HEK293 (cell line): ENCODE measurements at regions not wholly inside any gene's neighbourhood (a gene's known extent, or its start where the extent isn't known, plus 50 kb on each side); places are given as distances from the start of the nearest gene placed in this dataset.

ENCODE experiments used
- CTCF ChIA-PET: fragments of 350-600 bp; formaldehyde crosslinking; extraction: SDS; loops from one replicate; lab custom pipeline; 2021; ENCODE audit warnings: antibody characterized with exemption; lab: Yijun Ruan, JAX
- POLR2A ChIA-PET: fragments of 300-600 bp; formaldehyde crosslinking; extraction: SDS; loops from one replicate; lab custom pipeline; 2020; ENCODE audit warnings: antibody characterized with exemption, inconsistent platforms; lab: Yijun Ruan, JAX
- H3K27ac ChIP-seq: fragments of 200-500 bp; sonication (Bioruptor generic); 2 replicates; pipeline ENCODE4 v1.5.1; 2014; ENCODE audit warnings: low read depth, low read length, control low read depth, inconsistent platforms; ENCODE audit errors: extremely low read depth
- H3K36me3 ChIP-seq, 2 experiments: fragments of 200-500 bp in 1 of 2; sonication (Bioruptor generic) in 1 of 2; 1 replicate in 1 of 2; 2 replicates in 1 of 2; pipeline ENCODE4 v1.5.1; 2014 to 2017; ENCODE audit warnings: inconsistent platforms in 2 of 2, low read length in 2 of 2; ENCODE audit not compliant: control insufficient read depth in 2 of 2, insufficient read depth in 1 of 2
- H3K4me1 ChIP-seq: fragments of 200-500 bp; sonication (Bioruptor generic); 2 replicates; pipeline ENCODE4 v1.5.1; 2014; ENCODE audit warnings: mild to moderate bottlenecking, low read length, inconsistent platforms; ENCODE audit not compliant: control insufficient read depth, insufficient read depth
- H3K4me3 ChIP-seq: 2 replicates; pipeline ENCODE4 v1.5.1; 2011; ENCODE audit warnings: low read depth, mild to moderate bottlenecking, control low read depth, low read length, moderate library complexity
- H3K9me3 ChIP-seq: fragments of 200-500 bp; sonication (Bioruptor generic); 2 replicates; pipeline ENCODE4 v1.5.1; 2014; ENCODE audit warnings: low read depth, low read length, inconsistent platforms; ENCODE audit not compliant: control insufficient read depth, insufficient read depth
- PRDM10 ChIP-seq: fragments of 450-650 bp; formaldehyde crosslinking; IDR thresholded peaks from 2 replicates; pipeline ENCODE4 v1.5.1; 2016; ENCODE audit warnings: missing biosample characterization, missing genetic modification characterization
- REST ChIP-seq: fragments of 450-650 bp; formaldehyde crosslinking; IDR thresholded peaks from 2 replicates; pipeline ENCODE4 v1.5.1; 2016; ENCODE audit warnings: missing biosample characterization, missing genetic modification characterization
- SETDB1 ChIP-seq: IDR thresholded peaks from one replicate; pipeline ENCODE4 v1.6.1; 2017; ENCODE audit warnings: mild to moderate bottlenecking, low read length, moderate library complexity, mixed read lengths; ENCODE audit not compliant: insufficient read length
- SP3 ChIP-seq: fragments of 450-650 bp; formaldehyde crosslinking; IDR thresholded peaks from 2 replicates; pipeline ENCODE4 v1.5.1; 2016; ENCODE audit warnings: missing biosample characterization, missing genetic modification characterization
- ZBTB20 ChIP-seq: fragments of 450-650 bp; formaldehyde crosslinking; IDR thresholded peaks from 2 replicates; pipeline ENCODE4 v1.5.1; 2016; ENCODE audit warnings: missing biosample characterization, missing genetic modification characterization
- ZNF112 ChIP-seq: fragments of 450-650 bp; formaldehyde crosslinking; IDR thresholded peaks from 2 replicates; pipeline ENCODE4 v1.5.0; 2017; ENCODE audit warnings: missing biosample characterization, missing genetic modification characterization
- ZNF174 ChIP-seq: fragments of 450-650 bp; formaldehyde crosslinking; IDR thresholded peaks from 2 replicates; pipeline ENCODE4 v1.5.0; 2017; ENCODE audit warnings: missing biosample characterization, mild to moderate bottlenecking, missing genetic modification characterization
- ZNF18 ChIP-seq: fragments of 450-650 bp; formaldehyde crosslinking; IDR thresholded peaks from 2 replicates; pipeline ENCODE4 v1.5.1; 2016; ENCODE audit warnings: missing biosample characterization, missing genetic modification characterization
- ZNF350 ChIP-seq: fragments of 450-650 bp; formaldehyde crosslinking; IDR thresholded peaks from 2 replicates; pipeline ENCODE4 v1.5.0; 2017; ENCODE audit warnings: missing biosample characterization, mild to moderate bottlenecking, missing genetic modification characterization
- ZNF416 ChIP-seq: fragments of 450-650 bp; formaldehyde crosslinking; IDR thresholded peaks from 2 replicates; pipeline ENCODE4 v1.5.1; 2016; ENCODE audit warnings: missing biosample characterization, missing genetic modification characterization
- ZNF513 ChIP-seq: fragments of 450-650 bp; IDR thresholded peaks from 2 replicates; pipeline ENCODE4 v1.5.1; 2018; ENCODE audit warnings: missing biosample characterization, missing genetic modification characterization
- ZNF518A ChIP-seq: fragments of 450-650 bp; formaldehyde crosslinking; conservative IDR thresholded peaks from 2 replicates; pipeline ENCODE4 v1.5.1; 2016; ENCODE audit warnings: low read depth, missing biosample characterization, missing genetic modification characterization
- ZNF549 ChIP-seq: fragments of 450-650 bp; IDR thresholded peaks from 2 replicates; pipeline ENCODE4 v1.5.1; 2018; ENCODE audit warnings: missing biosample characterization, missing genetic modification characterization, mild to moderate bottlenecking, inconsistent platforms, moderate library complexity
- ZNF843 ChIP-seq: fragments of 450-650 bp; formaldehyde crosslinking; IDR thresholded peaks from 2 replicates; pipeline ENCODE4 v1.5.1; 2016; ENCODE audit warnings: missing biosample characterization, missing genetic modification characterization

GRCh38 chr3:5047764-5048419 is 68.7 kb downstream of the BHLHE40 start:
- POLR2A ChIA-PET = no interaction called here
- CTCF ChIA-PET = interaction anchor here (1.5 kb wide), 1 partner anchor 336 kb away, joined by 4 read pairs; no protein-coding TSS in a partner anchor
- TF ChIP-seq ZNF174 = no peak
- TF ChIP-seq SETDB1 = peak; percentile 86
- TF ChIP-seq ZBTB20 (tag by site-specific recombination) = no peak
- Histone ChIP-seq H3K4me1 (no peaks in the 10 kb centered on the region), H3K27ac (no peak overlapping the region), H3K4me3 (no peak overlapping the region), H3K9me3 (no peaks in the 10 kb centered on the region), H3K36me3 (no peaks in the 10 kb centered on the region)

- H3K4me3 ChIP-seq = no peak overlapping the region
- H3K27ac ChIP-seq = no peak overlapping the region
- H3K4me1 ChIP-seq = no peaks in the 10 kb centered on the region
- H3K36me3 ChIP-seq = no peaks in the 10 kb centered on the region
- TF ChIP-seq REST (tag by site-specific recombination) (0 out of 2 replicates have a peak, but pooled peaks have one; percentile 12), ZNF416 (tag by site-specific recombination) (no peak), ZNF18 (no peak)
- POLR2A ChIA-PET = interaction anchor here (0.7 to 1.2 kb wide), 3 partner anchors 28 to 340 kb away, joined by 3 to 5 read pairs (median 3); no protein-coding TSS in a partner anchor
- no peaks in the 10 kb centered on the region for H3K9me3 ChIP-seq
- CTCF ChIA-PET = interaction anchor here (0.7 to 2.9 kb wide), 7 partner anchors 11 to 396 kb away, joined by 3 to 15 read pairs (median 5); no protein-coding TSS in a partner anchor
Measured at GRCh38 chr3:5051772-5052171, 70.3 kb upstream of the ARL8B start.

GRCh38 chr3:5052247-5052646 is 69.8 kb upstream of the ARL8B start:
- H3K9me3 ChIP-seq = no peaks in the 10 kb centered on the region
- POLR2A ChIA-PET = interaction anchor here (0.7 to 3.0 kb wide), 4 partner anchors 28 to 341 kb away, joined by 3 to 17 read pairs (median 4); partner anchors contain the start of gene BHLHE40
- CTCF ChIA-PET = interaction anchor here (0.7 to 2.9 kb wide), 7 partner anchors 11 to 396 kb away, joined by 3 to 15 read pairs (median 9); no protein-coding TSS in a partner anchor
- no peaks in the 10 kb centered on the region for H3K4me1 ChIP-seq
- no peak overlapping the region for H3K4me3 ChIP-seq
- H3K36me3 ChIP-seq = no peaks in the 10 kb centered on the region
- no peak overlapping the region for H3K27ac ChIP-seq
- no peak for TF ChIP-seq ZNF350 (tag by site-specific recombination)
- no peak for TF ChIP-seq ZNF112 (tag by site-specific recombination)
- no peak for TF ChIP-seq ZNF549
- TF ChIP-seq SP3 (tag by site-specific recombination) = no peak
- TF ChIP-seq ZNF518A (tag by site-specific recombination) = no peak
- no peak for TF ChIP-seq ZNF513 (tag by site-specific recombination)
- no peak for TF ChIP-seq PRDM10 (tag by site-specific recombination)
- no peak for TF ChIP-seq ZNF843 (tag by site-specific recombination)
